NCI-H748 (cell line): ENCODE measurements at regions not wholly inside any gene's neighbourhood (a gene's known extent, or its start where the extent isn't known, plus 50 kb on each side); places are given as distances from the start of the nearest gene placed in this dataset.
A peak's percentile ranks its signal among the peaks of the same experiment; 100 is the strongest.

Experiments used
- DNase-seq: peaks from one replicate; lab custom pipeline; 2025; ENCODE audit not compliant: unreplicated experiment; lab: John Stamatoyannopoulos, UW

GRCh38 chr6:17225767-17226630, 55.2 kb upstream of the RBM24 start:
- DNase-seq = no peak

- DNase-seq = peak; percentile 18
Measured at GRCh38 chr6:17226786-17227233, 54.4 kb upstream of the RBM24 start.

- DNase-seq = no peak
Measured at GRCh38 chr6:17227403-17227802, 53.8 kb upstream of the RBM24 start.
